Mesothelial cell of epicardium (in vitro differentiated cells): ENCODE measurements at regions not wholly inside any gene's neighbourhood (a gene's known extent, or its start where the extent isn't known, plus 50 kb on each side); places are given as distances from the start of the nearest gene placed in this dataset.
A peak's percentile ranks its signal among the peaks of the same experiment; 100 is the strongest.
"Not testable (repeated sequence)": the region's sequence is repeated elsewhere in the genome, so short reads cannot be mapped to it uniquely, and the experiment has no call there.

Experiments used
- DNase-seq, 2 experiments: peaks; one replicate each; pipeline ENCODE4 v3.0.0; 2021; ENCODE audit warnings: low spot score in 2 of 2; ENCODE audit not compliant: unreplicated experiment in 2 of 2
- H3K27ac Mint-ChIP-seq: 2 replicates; pipeline ENCODE4 v1.8.0; 2021; ENCODE audit warnings: mixed read lengths
- H3K27me3 Mint-ChIP-seq: 2 replicates; pipeline ENCODE4 v1.8.0; 2021; ENCODE audit warnings: low read depth, mixed read lengths
- H3K36me3 Mint-ChIP-seq: 2 replicates; pipeline ENCODE4 v1.8.0; 2021; ENCODE audit warnings: mixed read lengths
- H3K4me1 Mint-ChIP-seq: 2 replicates; pipeline ENCODE4 v1.8.0; 2021; ENCODE audit warnings: mixed read lengths
- H3K4me3 Mint-ChIP-seq: 2 replicates; pipeline ENCODE4 v1.8.0; 2021; ENCODE audit warnings: mild to moderate bottlenecking, moderate library complexity, mixed read lengths
- H3K9me3 Mint-ChIP-seq: 2 replicates; pipeline ENCODE4 v1.8.0; 2021; ENCODE audit warnings: mixed read lengths
- CTCF ChIP-seq: fragments of 200-600 bp; sonication (generic); IDR thresholded peaks from one replicate; pipeline ENCODE4 v1.5.0; 2021; ENCODE audit warnings: antibody characterized with exemption; ENCODE audit not compliant: unreplicated experiment

- Mint-ChIP-seq H3K4me1 (no peaks in the 10 kb centered on the region), H3K9me3 (peaks cover 14% of the 10 kb centered on the region), H3K36me3 (no peaks in the 10 kb centered on the region), H3K27me3 (peaks cover 21% of the 10 kb centered on the region), H3K4me3 (no peak overlapping the region), H3K27ac (no peak overlapping the region)
- DNase-seq = no peak
- no peak for TF ChIP-seq CTCF
Measured at GRCh38 chr14:28626780-28627179, 139.8 kb upstream of the FOXG1 start.

GRCh38 chr14:28629328-28630004 is 137.1 kb upstream of the FOXG1 start:
- H3K9me3 Mint-ChIP-seq = peaks cover 18% of the 10 kb centered on the region
- no peak for DNase-seq
- peaks cover 11% of the 10 kb centered on the region for H3K27me3 Mint-ChIP-seq
- TF ChIP-seq CTCF = no peak
- H3K27ac Mint-ChIP-seq = no peak overlapping the region
- no peaks in the 10 kb centered on the region for H3K4me1 Mint-ChIP-seq
- no peaks in the 10 kb centered on the region for H3K36me3 Mint-ChIP-seq
- no peak overlapping the region for H3K4me3 Mint-ChIP-seq

GRCh38 chr14:28630100-28630499 is 136.5 kb upstream of the FOXG1 start:
- no peaks in the 10 kb centered on the region for H3K4me1 Mint-ChIP-seq
- no peak for TF ChIP-seq CTCF
- no peak overlapping the region for H3K4me3 Mint-ChIP-seq
- peaks cover 18% of the 10 kb centered on the region for H3K9me3 Mint-ChIP-seq
- H3K27me3 Mint-ChIP-seq = peaks cover 11% of the 10 kb centered on the region
- no peaks in the 10 kb centered on the region for H3K36me3 Mint-ChIP-seq
- no peak overlapping the region for H3K27ac Mint-ChIP-seq
- DNase-seq = no peak

GRCh38 chr14:28635387-28635786 is 131.2 kb upstream of the FOXG1 start:
- DNase-seq = no peak
- no peak overlapping the region for H3K4me3 Mint-ChIP-seq
- H3K4me1 Mint-ChIP-seq = no peaks in the 10 kb centered on the region
- H3K9me3 Mint-ChIP-seq = peaks cover 18% of the 10 kb centered on the region
- H3K27ac Mint-ChIP-seq = no peak overlapping the region
- H3K36me3 Mint-ChIP-seq = no peaks in the 10 kb centered on the region
- TF ChIP-seq CTCF = peak; percentile 96
- peaks cover 15% of the 10 kb centered on the region for H3K27me3 Mint-ChIP-seq

GRCh38 chr14:28635816-28636215 is 130.8 kb upstream of the FOXG1 start:
- not testable (repeated sequence) for H3K27ac Mint-ChIP-seq, H3K36me3 Mint-ChIP-seq, DNase-seq, H3K4me1 Mint-ChIP-seq, H3K4me3 Mint-ChIP-seq
- peaks cover 12% of the 10 kb centered on the region for H3K27me3 Mint-ChIP-seq
- H3K9me3 Mint-ChIP-seq = peaks cover 14% of the 10 kb centered on the region

- not testable (repeated sequence) for H3K27ac Mint-ChIP-seq, H3K9me3 Mint-ChIP-seq
Measured at GRCh38 chr14:28641189-28641588, 125.4 kb upstream of the FOXG1 start.

GRCh38 chr14:28651148-28651547 is 115.4 kb upstream of the FOXG1 start:
- Mint-ChIP-seq H3K9me3 (no peaks in the 10 kb centered on the region), H3K4me3 (no peak overlapping the region), H3K27me3 (no peaks in the 10 kb centered on the region), H3K27ac (no peak overlapping the region), H3K36me3 (no peaks in the 10 kb centered on the region), H3K4me1 (no peaks in the 10 kb centered on the region)
- no peak for TF ChIP-seq CTCF
- DNase-seq = no peak

More at GRCh38 chr14:28641189-28641588, 125.4 kb upstream of the FOXG1 start:
- not testable (repeated sequence) for H3K36me3 Mint-ChIP-seq, H3K4me1 Mint-ChIP-seq, H3K4me3 Mint-ChIP-seq, DNase-seq
- peaks cover 10% of the 10 kb centered on the region for H3K27me3 Mint-ChIP-seq
